Effector memory CD8-positive, alpha-beta T cell (primary cell): ENCODE measurements at regions not wholly inside any gene's neighbourhood (a gene's known extent, or its start where the extent isn't known, plus 50 kb on each side); places are given as distances from the start of the nearest gene placed in this dataset.
A peak's percentile ranks its signal among the peaks of the same experiment; 100 is the strongest.
"Not testable (repeated sequence)": the region's sequence is repeated elsewhere in the genome, so short reads cannot be mapped to it uniquely, and the experiment has no call there.

Source experiments
- ATAC-seq: fragments of 150-1000 bp; cut with Tn5 transposase; replicated peaks from 2 replicates; pipeline ENCODE4 v1.10.0; 2021; ENCODE audit warnings: mild to moderate bottlenecking, moderate library complexity
- DNase-seq, 3 experiments: peaks; one replicate each; pipeline ENCODE4 v3.0.0; 2021
- H3K27ac Mint-ChIP-seq, 2 donors: one replicate each; pipeline ENCODE4 v1.8.0; 2022; ENCODE audit warnings: mild to moderate bottlenecking in 2 of 2, mixed read lengths in 2 of 2, moderate library complexity in 2 of 2
- H3K27me3 Mint-ChIP-seq, 2 donors: one replicate each; pipeline ENCODE4 v1.8.0; 2022; ENCODE audit warnings: mixed read lengths in 2 of 2
- H3K36me3 Mint-ChIP-seq: one replicate; pipeline ENCODE4 v1.8.0; 2022; ENCODE audit warnings: mild to moderate bottlenecking, moderate library complexity, mixed read lengths; ENCODE audit not compliant: insufficient read depth
- H3K4me1 Mint-ChIP-seq, 2 donors: one replicate each; pipeline ENCODE4 v1.8.0; 2022; ENCODE audit warnings: low read depth in 2 of 2, mixed read lengths in 2 of 2
- H3K4me3 Mint-ChIP-seq, 2 donors: one replicate each; pipeline ENCODE4 v1.8.0; 2022; ENCODE audit warnings: mild to moderate bottlenecking in 2 of 2, mixed read lengths in 2 of 2, moderate library complexity in 2 of 2
- H3K9me3 Mint-ChIP-seq, 2 donors: one replicate each; pipeline ENCODE4 v1.8.0; 2022; ENCODE audit warnings: mixed read lengths in 2 of 2

- ATAC-seq, H3K4me1 Mint-ChIP-seq, H3K27ac Mint-ChIP-seq, DNase-seq, H3K36me3 Mint-ChIP-seq, H3K27me3 Mint-ChIP-seq, H3K4me3 Mint-ChIP-seq: not testable (repeated sequence)
- H3K9me3 Mint-ChIP-seq = peaks cover 24 to 29% of the 10 kb centered on the region in 2 donors
Measured at GRCh38 chr10:42227859-42228258, 410.5 kb downstream of the ZNF33B start.

GRCh38 chr10:42193588-42193987 is 444.8 kb downstream of the ZNF33B start:
- DNase-seq, H3K9me3 Mint-ChIP-seq, ATAC-seq, H3K4me1 Mint-ChIP-seq, H3K4me3 Mint-ChIP-seq, H3K36me3 Mint-ChIP-seq, H3K27ac Mint-ChIP-seq: not testable (repeated sequence)
- H3K27me3 Mint-ChIP-seq = peaks cover 0 to 14% of the 10 kb centered on the region in 2 donors

GRCh38 chr10:42192450-42192849 is 445.9 kb downstream of the ZNF33B start:
- not testable (repeated sequence) for ATAC-seq

GRCh38 chr10:42187501-42188195 is 450.7 kb downstream of the ZNF33B start:
- H3K36me3 Mint-ChIP-seq, H3K4me1 Mint-ChIP-seq, H3K27ac Mint-ChIP-seq, DNase-seq, H3K4me3 Mint-ChIP-seq, H3K9me3 Mint-ChIP-seq, ATAC-seq: not testable (repeated sequence)
- H3K27me3 Mint-ChIP-seq = peaks cover 2 to 24% of the 10 kb centered on the region in 2 donors

More at GRCh38 chr10:42192450-42192849, 445.9 kb downstream of the ZNF33B start:
- peak in 1 of 3 experiments; percentile 13 for DNase-seq
- H3K9me3 Mint-ChIP-seq, H3K27ac Mint-ChIP-seq, H3K4me3 Mint-ChIP-seq, H3K4me1 Mint-ChIP-seq, H3K36me3 Mint-ChIP-seq: not testable (repeated sequence)
- peaks cover 0 to 14% of the 10 kb centered on the region in 2 donors for H3K27me3 Mint-ChIP-seq

GRCh38 chr10:42177793-42178689 is 460.3 kb downstream of the ZNF33B start:
- H3K4me3 Mint-ChIP-seq = peak overlapping the region; percentile 52 to 59
- not testable (repeated sequence) for H3K36me3 Mint-ChIP-seq, H3K9me3 Mint-ChIP-seq, DNase-seq, ATAC-seq, H3K4me1 Mint-ChIP-seq
- peaks cover 57 to 61% of the 10 kb centered on the region in 2 donors for H3K27me3 Mint-ChIP-seq
- H3K27ac Mint-ChIP-seq = peak overlapping the region in 1 of 2 donors; percentile 57

- Mint-ChIP-seq H3K4me1 (peaks cover 0 to 1% of the 10 kb centered on the region in 2 donors), H3K36me3 (peaks cover 8% of the 10 kb centered on the region), H3K9me3 (peaks cover 1 to 2% of the 10 kb centered on the region in 2 donors), H3K4me3 (no peak overlapping the region), H3K27ac (peak overlapping the region in 1 of 2 donors; percentile 57), H3K27me3 (peaks cover 50 to 55% of the 10 kb centered on the region in 2 donors)
- no peak for DNase-seq
- ATAC-seq = no peak
Measured at GRCh38 chr10:42177077-42177792, 461.1 kb downstream of the ZNF33B start.

- Mint-ChIP-seq H3K27ac (no peak overlapping the region), H3K4me1 (no peaks in the 10 kb centered on the region), H3K9me3 (peaks cover 10 to 12% of the 10 kb centered on the region in 2 donors), H3K4me3 (no peak overlapping the region), H3K27me3 (peaks cover 0 to 10% of the 10 kb centered on the region in 2 donors), H3K36me3 (no peaks in the 10 kb centered on the region)
- ATAC-seq (no peak), DNase-seq (no peak)
Measured at GRCh38 chr10:42150428-42151061, 487.8 kb downstream of the ZNF33B start.

GRCh38 chr10:42149722-42150427 is 488.5 kb downstream of the ZNF33B start:
- DNase-seq (no peak), ATAC-seq (no peak)
- Mint-ChIP-seq H3K4me1 (no peaks in the 10 kb centered on the region), H3K36me3 (no peaks in the 10 kb centered on the region), H3K9me3 (peaks cover 10 to 12% of the 10 kb centered on the region in 2 donors), H3K4me3 (no peak overlapping the region), H3K27me3 (peaks cover 0 to 10% of the 10 kb centered on the region in 2 donors), H3K27ac (no peak overlapping the region)

- Mint-ChIP-seq H3K4me3 (no peak overlapping the region), H3K4me1 (no peaks in the 10 kb centered on the region), H3K9me3 (peaks cover 12% of the 10 kb centered on the region in 2 donors), H3K27me3 (peaks cover 0 to 10% of the 10 kb centered on the region in 2 donors), H3K27ac (no peak overlapping the region), H3K36me3 (no peaks in the 10 kb centered on the region)
- DNase-seq (no peak), ATAC-seq (no peak)
Measured at GRCh38 chr10:42149027-42149700, 489.2 kb downstream of the ZNF33B start.

GRCh38 chr10:42146165-42146564 is 492.2 kb downstream of the ZNF33B start:
- H3K27me3 Mint-ChIP-seq, H3K36me3 Mint-ChIP-seq, ATAC-seq, H3K4me1 Mint-ChIP-seq, DNase-seq, H3K27ac Mint-ChIP-seq, H3K4me3 Mint-ChIP-seq: not testable (repeated sequence)
- H3K9me3 Mint-ChIP-seq = peaks cover 19 to 23% of the 10 kb centered on the region in 2 donors

- DNase-seq, H3K9me3 Mint-ChIP-seq, ATAC-seq, H3K4me1 Mint-ChIP-seq, H3K27me3 Mint-ChIP-seq, H3K36me3 Mint-ChIP-seq, H3K4me3 Mint-ChIP-seq, H3K27ac Mint-ChIP-seq: not testable (repeated sequence)
Measured at GRCh38 chr10:42138023-42138422, 500.3 kb downstream of the ZNF33B start.

GRCh38 chr10:42113158-42113450 is 525.3 kb downstream of the ZNF33B start:
- Mint-ChIP-seq H3K27me3 (no peaks in the 10 kb centered on the region), H3K27ac (no peak overlapping the region), H3K4me3 (no peak overlapping the region), H3K36me3 (no peaks in the 10 kb centered on the region), H3K4me1 (no peaks in the 10 kb centered on the region), H3K9me3 (peaks cover 0 to 6% of the 10 kb centered on the region in 2 donors)
- DNase-seq (no peak), ATAC-seq (no peak)
